ENCODE measurements at regions not wholly inside any gene's neighbourhood (a gene's known extent, or its start where the extent isn't known, plus 50 kb on each side); places are given as distances from the start of the nearest gene placed in this dataset.

GRCh38 chr15:77771616-77772015 lies 138.9 kb upstream of the LINGO1 start:
- H3K27ac ChIP-seq (ENCODE audit: extremely low read depth, low read depth, low read length) = no peak overlapping the region
- ChIA-PET CTCF (interaction anchor here (0.6 to 2.3 kb wide), 2 partner anchors 13 to 130 kb away, joined by 3 to 11 read pairs; no protein-coding TSS in a partner anchor), POLR2A (no interaction called here)
- TF ChIP-seq ZIC2 (tag by site-specific recombination; IDR thresholded peaks at IDR 0.05) = peak; percentile 73
- no peak for TF ChIP-seq ZNF670 (tag by site-specific recombination; IDR thresholded peaks at IDR 0.05; ENCODE audit: low read depth)
- H3K4me1 ChIP-seq (ENCODE audit: control insufficient read depth, insufficient read depth, low read length) = no peaks in the 10 kb centered on the region
- H3K4me3 ChIP-seq (ENCODE audit: low read depth, low read length) = no peak overlapping the region
- no peaks in the 10 kb centered on the region for H3K9me3 ChIP-seq (ENCODE audit: control insufficient read depth, insufficient read depth, low read depth, low read length)
- no peaks in the 10 kb centered on the region for H3K36me3 ChIP-seq (ENCODE audit: control insufficient read depth in 2 of 2, insufficient read depth in 1 of 2, low read length in 2 of 2)

GRCh38 chr15:77769700-77770099 lies 137.0 kb upstream of the LINGO1 start:
- Histone ChIP-seq H3K27ac (ENCODE audit: extremely low read depth, low read depth, low read length) (no peak overlapping the region), H3K4me1 (ENCODE audit: control insufficient read depth, insufficient read depth, low read length) (no peaks in the 10 kb centered on the region), H3K36me3 (ENCODE audit: control insufficient read depth in 2 of 2, insufficient read depth in 1 of 2, low read length in 2 of 2) (no peaks in the 10 kb centered on the region), H3K4me3 (ENCODE audit: low read depth, low read length) (no peak overlapping the region), H3K9me3 (ENCODE audit: control insufficient read depth, insufficient read depth, low read depth, low read length) (no peaks in the 10 kb centered on the region)
- ChIA-PET CTCF (no interaction called here), POLR2A (interaction anchor here (0.7 kb wide), 1 partner anchor 68 kb away, joined by 5 read pairs; no protein-coding TSS in a partner anchor)
- TF ChIP-seq KLF1 (tag by site-specific recombination; IDR thresholded peaks at IDR 0.05) (no peak), AEBP2 (tag by site-specific recombination; IDR thresholded peaks at IDR 0.05; ENCODE audit: borderline replicate concordance) (no peak), ZNF558 (tag by site-specific recombination; IDR thresholded peaks at IDR 0.05) (no peak), ZNF785 (tag by site-specific recombination; IDR thresholded peaks at IDR 0.05) (no peak), ZBTB17 (tag by site-specific recombination; IDR thresholded peaks at IDR 0.05) (no peak), ZNF391 (tag by site-specific recombination; IDR thresholded peaks at IDR 0.05; ENCODE audit: borderline replicate concordance, low read depth) (no peak), ZNF660 (tag by site-specific recombination; IDR thresholded peaks at IDR 0.05) (no peak), ZNF791 (tag by site-specific recombination; IDR thresholded peaks at IDR 0.05) (no peak), KLF17 (tag by site-specific recombination; IDR thresholded peaks at IDR 0.05) (no peak), ZNF175 (tag by site-specific recombination; IDR thresholded peaks at IDR 0.05) (no peak), ZNF658 (tag by site-specific recombination; IDR thresholded peaks at IDR 0.05) (no peak), PBX3 (CRISPR knock-in tag; IDR thresholded peaks at IDR 0.05) (no peak), ZNF529 (tag by site-specific recombination; IDR thresholded peaks at IDR 0.05; ENCODE audit: insufficient replicate concordance) (no peak), ZNF341 (tag by site-specific recombination; IDR thresholded peaks at IDR 0.05; ENCODE audit: low read depth) (no peak), ZIC2 (tag by site-specific recombination; IDR thresholded peaks at IDR 0.05) (no peak), PRDM4 (tag by site-specific recombination; IDR thresholded peaks at IDR 0.05) (no peak), ZNF639 (tag by site-specific recombination; IDR thresholded peaks at IDR 0.05) (no peak)

Measured in HEK293 (cell line).